Peyer's patch (tissue), 4 donors: ENCODE measurements at regions not wholly inside any gene's neighbourhood (a gene's known extent, or its start where the extent isn't known, plus 50 kb on each side); places are given as distances from the start of the nearest gene placed in this dataset.

ENCODE experiments used
- POLR2A ChIP-seq, 2 donors: fragments of 450-650 bp; IDR thresholded peaks; one replicate each; pipeline ENCODE4 v1.5.1; 2017; ENCODE audit warnings: antibody characterized with exemption in 2 of 2, mild to moderate bottlenecking in 2 of 2, moderate library complexity in 2 of 2
- TF ChIP-seq, protein P1 (sequence below), 6 experiments: fragments of 450-650 bp in 4 of 6; fragments of 200-600 bp in 2 of 6; sonication (generic) in 1 of 6; IDR thresholded peaks; one replicate each; pipeline ENCODE4 v1.5.1; 2017 to 2019; ENCODE audit warnings: antibody characterized with exemption in 6 of 6, mild to moderate bottlenecking in 3 of 6, moderate library complexity in 1 of 6

DNA sequence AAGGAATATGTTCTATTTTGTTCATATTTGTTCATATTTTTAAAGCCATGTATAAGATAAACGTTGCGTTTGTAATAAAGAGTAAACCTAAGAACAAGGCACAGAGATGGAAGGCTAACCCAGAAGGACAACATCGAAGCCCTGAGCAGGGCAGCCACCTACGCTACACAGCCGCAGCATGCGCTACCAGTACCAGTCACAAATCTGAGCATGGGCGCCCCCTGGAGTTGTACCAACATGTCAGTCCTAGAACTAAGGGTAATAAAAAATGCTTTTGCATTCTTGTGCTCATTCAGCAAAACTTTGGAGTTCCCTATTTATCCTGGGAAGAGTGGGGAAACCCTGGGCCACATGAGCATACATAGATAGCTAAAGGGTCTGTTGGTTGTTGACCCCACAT, 70.6 kb downstream of the PLEKHG1 start:
- no peak for TF ChIP-seq POLR2A (IDR thresholded peaks at IDR 0.05)
- TF ChIP-seq, protein P1, sequence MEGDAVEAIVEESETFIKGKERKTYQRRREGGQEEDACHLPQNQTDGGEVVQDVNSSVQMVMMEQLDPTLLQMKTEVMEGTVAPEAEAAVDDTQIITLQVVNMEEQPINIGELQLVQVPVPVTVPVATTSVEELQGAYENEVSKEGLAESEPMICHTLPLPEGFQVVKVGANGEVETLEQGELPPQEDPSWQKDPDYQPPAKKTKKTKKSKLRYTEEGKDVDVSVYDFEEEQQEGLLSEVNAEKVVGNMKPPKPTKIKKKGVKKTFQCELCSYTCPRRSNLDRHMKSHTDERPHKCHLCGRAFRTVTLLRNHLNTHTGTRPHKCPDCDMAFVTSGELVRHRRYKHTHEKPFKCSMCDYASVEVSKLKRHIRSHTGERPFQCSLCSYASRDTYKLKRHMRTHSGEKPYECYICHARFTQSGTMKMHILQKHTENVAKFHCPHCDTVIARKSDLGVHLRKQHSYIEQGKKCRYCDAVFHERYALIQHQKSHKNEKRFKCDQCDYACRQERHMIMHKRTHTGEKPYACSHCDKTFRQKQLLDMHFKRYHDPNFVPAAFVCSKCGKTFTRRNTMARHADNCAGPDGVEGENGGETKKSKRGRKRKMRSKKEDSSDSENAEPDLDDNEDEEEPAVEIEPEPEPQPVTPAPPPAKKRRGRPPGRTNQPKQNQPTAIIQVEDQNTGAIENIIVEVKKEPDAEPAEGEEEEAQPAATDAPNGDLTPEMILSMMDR (IDR thresholded peaks at IDR 0.05), result no peak
